Gastrocnemius medialis (tissue), 4 donors: ENCODE measurements at regions not wholly inside any gene's neighbourhood (a gene's known extent, or its start where the extent isn't known, plus 50 kb on each side); places are given as distances from the start of the nearest gene placed in this dataset.

Source experiments
- ATAC-seq, 2 donors: fragments of 150-250 bp; one replicate each; pipeline ENCODE4 v1.9.1; 2016
- DNase-seq, 2 donors: peaks; one replicate each; pipeline ENCODE4 v3.0.0-alpha.2; 2019
- H3K27ac ChIP-seq, 4 donors: fragments of 200-600 bp; sonication (generic); 1 replicate in 1 of 4; 2 replicates in 3 of 4; pipeline ENCODE4 v1.5.1; 2016 to 2018; ENCODE audit warnings: mild to moderate bottlenecking in 2 of 4, moderate library complexity in 1 of 4
- H3K27me3 ChIP-seq, 3 donors: fragments of 200-600 bp; sonication (generic) in 2 of 3; 1 replicate in 1 of 3; 2 replicates in 2 of 3; pipeline versions ENCODE4 v1.5.1 to v1.6.0; 2016 to 2019; ENCODE audit warnings: mild to moderate bottlenecking in 1 of 3, moderate library complexity in 1 of 3
- H3K36me3 ChIP-seq, 2 donors: fragments of 200-600 bp; sonication (generic) in 1 of 2; one replicate each; pipeline ENCODE4 v1.5.1; 2017 to 2018
- H3K4me1 ChIP-seq, 2 donors: fragments of 200-600 bp; sonication (generic) in 1 of 2; one replicate each; pipeline ENCODE4 v1.5.1; 2016 to 2017; ENCODE audit warnings: mild to moderate bottlenecking in 2 of 2
- H3K4me3 ChIP-seq, 4 donors: fragments of 200-600 bp; sonication (generic) in 3 of 4; 1 replicate in 1 of 4; 2 replicates in 3 of 4; pipeline ENCODE4 v1.5.1; 2016 to 2019; ENCODE audit warnings: mild to moderate bottlenecking in 2 of 4
- H3K9me3 ChIP-seq, 3 donors: fragments of 200-600 bp; sonication (generic) in 2 of 3; 1 replicate in 1 of 3; 2 replicates in 2 of 3; pipeline ENCODE4 v1.5.1; 2016 to 2019
- CTCF ChIP-seq, 5 experiments: fragments of 450-650 bp in 3 of 5; fragments of 200-600 bp in 2 of 5; sonication (generic) in 2 of 5; IDR thresholded peaks in 4 of 5; conservative IDR thresholded peaks in 1 of 5; 1 replicate in 4 of 5; 2 replicates in 1 of 5; pipeline ENCODE4 v1.5.1; 2016 to 2019; ENCODE audit warnings: antibody characterized with exemption in 5 of 5, mild to moderate bottlenecking in 3 of 5, moderate library complexity in 3 of 5
- POLR2A ChIP-seq, 2 donors: fragments of 450-650 bp; IDR thresholded peaks; one replicate each; pipeline ENCODE4 v1.6.1; 2017; ENCODE audit warnings: antibody characterized with exemption in 2 of 2, mild to moderate bottlenecking in 2 of 2, moderate library complexity in 2 of 2
- in situ Hi-C, 4 donors: fragments of 200-750 bp; cut with MboI; loops; one replicate each; pipeline versions ENCODE4 v1.15.0 to v1.8.0; 2017; ENCODE audit warnings: low sequenced_read_pairs in 4 of 4
- intact Hi-C: fragments of 100-400 bp; cut with DNase I; formaldehyde crosslinking; loops from one replicate; pipeline ENCODE4 v1.15.1; 2023; ENCODE audit warnings: low total_unique reads

- DNase-seq = no peak
- no peak for TF ChIP-seq POLR2A (IDR thresholded peaks at IDR 0.05)
- no peak for TF ChIP-seq CTCF (IDR thresholded peaks at IDR 0.05 in 4 of 5, conservative IDR thresholded peaks at IDR 0.05 in 1 of 5)
- no peaks in the 10 kb centered on the region for H3K27me3 ChIP-seq
- no peak overlapping the region for H3K4me3 ChIP-seq
- ATAC-seq = no peak
- in situ Hi-C loops (no loop called here), intact Hi-C loops (no loop called here)
- no peak overlapping the region for H3K27ac ChIP-seq
- H3K4me1 ChIP-seq = no peaks in the 10 kb centered on the region
- no peaks in the 10 kb centered on the region for H3K36me3 ChIP-seq
- H3K9me3 ChIP-seq = no peaks in the 10 kb centered on the region
Observed at GRCh38 chr1:14071581-14071980, 371.6 kb downstream of the PRDM2 start.

- intact Hi-C loops = no loop called here
- Histone ChIP-seq H3K4me1 (no peaks in the 10 kb centered on the region), H3K9me3 (no peaks in the 10 kb centered on the region), H3K4me3 (no peak overlapping the region), H3K27me3 (no peaks in the 10 kb centered on the region), H3K27ac (no peak overlapping the region), H3K36me3 (no peaks in the 10 kb centered on the region)
- no peak for TF ChIP-seq CTCF (IDR thresholded peaks at IDR 0.05 in 4 of 5, conservative IDR thresholded peaks at IDR 0.05 in 1 of 5)
- no peak for TF ChIP-seq POLR2A (IDR thresholded peaks at IDR 0.05)
- in situ Hi-C loops = no loop called here
- ATAC-seq (no peak), DNase-seq (no peak)
Observed at GRCh38 chr1:14080653-14081052, 380.7 kb downstream of the PRDM2 start.

GRCh38 chr1:14082331-14082730, 382.3 kb downstream of the PRDM2 start:
- no peaks in the 10 kb centered on the region for H3K4me1 ChIP-seq
- H3K4me3 ChIP-seq = no peak overlapping the region
- H3K36me3 ChIP-seq = no peaks in the 10 kb centered on the region
- TF ChIP-seq POLR2A (IDR thresholded peaks at IDR 0.05) = no peak
- no peaks in the 10 kb centered on the region for H3K9me3 ChIP-seq
- intact Hi-C loops = no loop called here
- H3K27ac ChIP-seq = no peak overlapping the region
- no peak for ATAC-seq
- H3K27me3 ChIP-seq = no peaks in the 10 kb centered on the region
- in situ Hi-C loops = no loop called here
- no peak for DNase-seq

GRCh38 chr1:14083277-14083676, 383.3 kb downstream of the PRDM2 start:
- Histone ChIP-seq H3K27ac (no peak overlapping the region), H3K4me1 (no peaks in the 10 kb centered on the region), H3K36me3 (no peaks in the 10 kb centered on the region), H3K9me3 (no peaks in the 10 kb centered on the region), H3K27me3 (no peaks in the 10 kb centered on the region), H3K4me3 (no peak overlapping the region)
- intact Hi-C loops (no loop called here), in situ Hi-C loops (no loop called here)
- TF ChIP-seq POLR2A (IDR thresholded peaks at IDR 0.05) = no peak
- DNase-seq (no peak), ATAC-seq (no peak)

- Histone ChIP-seq H3K4me3 (no peak overlapping the region), H3K4me1 (no peaks in the 10 kb centered on the region), H3K9me3 (no peaks in the 10 kb centered on the region), H3K27me3 (no peaks in the 10 kb centered on the region), H3K36me3 (no peaks in the 10 kb centered on the region), H3K27ac (no peak overlapping the region)
- in situ Hi-C loops (no loop called here), intact Hi-C loops (no loop called here)
- TF ChIP-seq CTCF (IDR thresholded peaks at IDR 0.05 in 4 of 5, conservative IDR thresholded peaks at IDR 0.05 in 1 of 5) (no peak), POLR2A (IDR thresholded peaks at IDR 0.05) (no peak)
- DNase-seq = no peak
- no peak for ATAC-seq
Observed at GRCh38 chr1:14083706-14084105, 383.7 kb downstream of the PRDM2 start.

- H3K27me3 ChIP-seq = no peaks in the 10 kb centered on the region
- H3K4me3 ChIP-seq = no peak overlapping the region
- no peaks in the 10 kb centered on the region for H3K4me1 ChIP-seq
- ATAC-seq = no peak
- TF ChIP-seq CTCF (IDR thresholded peaks at IDR 0.05 in 4 of 5, conservative IDR thresholded peaks at IDR 0.05 in 1 of 5) = no peak
- TF ChIP-seq POLR2A (IDR thresholded peaks at IDR 0.05) = no peak
- H3K36me3 ChIP-seq = no peaks in the 10 kb centered on the region
- H3K27ac ChIP-seq = no peak overlapping the region
- H3K9me3 ChIP-seq = peaks cover 0 to 3% (median 2%) of the 10 kb centered on the region in 3 donors
- DNase-seq = no peak
- intact Hi-C loops (no loop called here), in situ Hi-C loops (no loop called here)
Observed at GRCh38 chr1:14090062-14090461, 390.1 kb downstream of the PRDM2 start.
